Lung (tissue), 11 donors: ENCODE measurements at regions not wholly inside any gene's neighbourhood (a gene's known extent, or its start where the extent isn't known, plus 50 kb on each side); places are given as distances from the start of the nearest gene placed in this dataset.
A peak's percentile ranks its signal among the peaks of the same experiment; 100 is the strongest.

Source experiments
- ATAC-seq: fragments of 200-7000 bp; cut with Tn5 transposase; one replicate; pipeline ENCODE4 v1.9.1; 2020; ENCODE audit warnings: moderate number of reproducible peaks; ENCODE audit not compliant: insufficient read depth, low FRiP score
- DNase-seq, 3 donors: peaks; one replicate each; pipeline ENCODE4 v3.0.0-alpha.2; 2013 to 2017
- H3K27ac ChIP-seq, 2 donors: one replicate each; pipeline ENCODE4 v1.5.1; 2013; ENCODE audit warnings: mild to moderate bottlenecking in 2 of 2, moderate library complexity in 2 of 2, control low read depth in 1 of 2, inconsistent platforms in 1 of 2, low read depth in 1 of 2, low read length in 1 of 2
- H3K27me3 ChIP-seq, 3 donors: one replicate each; pipeline ENCODE4 v1.5.1; 2013; ENCODE audit warnings: low read length in 2 of 3; ENCODE audit not compliant: control insufficient read depth in 3 of 3, insufficient read depth in 3 of 3
- H3K36me3 ChIP-seq, 4 donors: one replicate each; pipeline ENCODE4 v1.5.1; 2013; ENCODE audit warnings: low read length in 4 of 4, mild to moderate bottlenecking in 1 of 4, moderate library complexity in 1 of 4; ENCODE audit not compliant: control insufficient read depth in 4 of 4, insufficient read depth in 4 of 4
- H3K4me1 ChIP-seq, 5 donors: one replicate each; pipeline ENCODE4 v1.5.1; 2013; ENCODE audit warnings: low read length in 5 of 5, mild to moderate bottlenecking in 2 of 5, moderate library complexity in 1 of 5; ENCODE audit not compliant: control insufficient read depth in 5 of 5, insufficient read depth in 5 of 5
- H3K4me3 ChIP-seq: one replicate; pipeline ENCODE4 v1.5.1; 2013; ENCODE audit warnings: mild to moderate bottlenecking, control low read depth, moderate library complexity
- H3K9ac ChIP-seq, 2 donors: one replicate each; pipeline ENCODE4 v1.5.1; 2013; ENCODE audit warnings: low read length in 2 of 2, control low read depth in 1 of 2; ENCODE audit not compliant: insufficient read depth in 1 of 2
- H3K9me3 ChIP-seq, 4 donors: one replicate each; pipeline ENCODE4 v1.5.1; 2013; ENCODE audit warnings: low read length in 3 of 4, mild to moderate bottlenecking in 1 of 4, moderate library complexity in 1 of 4; ENCODE audit not compliant: control insufficient read depth in 4 of 4, insufficient read depth in 3 of 4
- WGBS, 2 donors: extraction: QIAGEN DNeasy Blood & Tissue Kit; methylation state at CpG; one replicate each; pipeline ENCODE4 v1.1.7; 2013; 5-methylcytosine and 5-hydroxymethylcytosine counted together
- TF ChIP-seq, protein P1 (sequence below): IDR thresholded peaks from 2 replicates; pipeline ENCODE4 v1.5.1; 2012; ENCODE audit warnings: mild to moderate bottlenecking; ENCODE audit errors: control extremely low read depth, extremely low read depth
- donor health status: control.
- donor health status: control.
- donor health status: Bipolar disorder and iron deficiency.
- donor health status: healthy.
- donor health status: DM: yes; HTN: yes; CAD: no.

DNA sequence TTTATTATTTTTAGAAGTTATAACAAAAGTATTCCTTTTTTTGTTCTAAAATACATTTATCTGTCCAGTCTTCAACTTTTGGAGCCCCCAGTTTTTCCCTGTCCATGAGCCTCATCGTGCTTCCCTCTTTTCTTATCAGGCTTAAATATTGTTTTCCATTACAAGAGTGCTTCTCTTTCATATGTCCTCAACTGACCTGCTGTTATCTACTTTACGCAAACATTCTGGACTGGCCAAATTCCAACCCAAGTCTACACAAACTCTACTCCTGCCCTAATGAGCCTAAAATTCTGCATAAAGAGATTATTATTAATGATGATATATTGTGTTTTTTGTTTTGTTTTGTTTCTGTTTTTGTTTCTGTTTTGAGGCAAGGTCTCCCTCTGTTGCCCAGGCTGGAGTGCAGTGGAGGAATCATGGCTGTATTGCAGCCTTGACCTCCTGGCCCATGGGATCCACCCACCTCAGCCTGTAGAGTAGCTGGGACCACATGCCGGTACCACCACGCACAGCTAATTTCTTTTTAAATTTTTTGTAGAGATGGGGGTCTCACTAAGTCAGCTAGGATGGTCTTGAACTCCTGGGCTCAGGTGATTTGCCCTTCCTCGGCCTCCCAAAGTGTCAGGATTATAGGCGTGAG is 318.8 kb upstream of the NEGR1 start:
- no peak overlapping the region for H3K4me3 ChIP-seq
- ATAC-seq (no peak), DNase-seq (peak in 2 of 3 donors; percentile 16 to 45)
- no peaks in the 10 kb centered on the region for H3K36me3 ChIP-seq
- TF ChIP-seq, protein P1, sequence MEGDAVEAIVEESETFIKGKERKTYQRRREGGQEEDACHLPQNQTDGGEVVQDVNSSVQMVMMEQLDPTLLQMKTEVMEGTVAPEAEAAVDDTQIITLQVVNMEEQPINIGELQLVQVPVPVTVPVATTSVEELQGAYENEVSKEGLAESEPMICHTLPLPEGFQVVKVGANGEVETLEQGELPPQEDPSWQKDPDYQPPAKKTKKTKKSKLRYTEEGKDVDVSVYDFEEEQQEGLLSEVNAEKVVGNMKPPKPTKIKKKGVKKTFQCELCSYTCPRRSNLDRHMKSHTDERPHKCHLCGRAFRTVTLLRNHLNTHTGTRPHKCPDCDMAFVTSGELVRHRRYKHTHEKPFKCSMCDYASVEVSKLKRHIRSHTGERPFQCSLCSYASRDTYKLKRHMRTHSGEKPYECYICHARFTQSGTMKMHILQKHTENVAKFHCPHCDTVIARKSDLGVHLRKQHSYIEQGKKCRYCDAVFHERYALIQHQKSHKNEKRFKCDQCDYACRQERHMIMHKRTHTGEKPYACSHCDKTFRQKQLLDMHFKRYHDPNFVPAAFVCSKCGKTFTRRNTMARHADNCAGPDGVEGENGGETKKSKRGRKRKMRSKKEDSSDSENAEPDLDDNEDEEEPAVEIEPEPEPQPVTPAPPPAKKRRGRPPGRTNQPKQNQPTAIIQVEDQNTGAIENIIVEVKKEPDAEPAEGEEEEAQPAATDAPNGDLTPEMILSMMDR: no peak
- peaks cover 0 to 3% (median 0%) of the 10 kb centered on the region in 5 donors for H3K4me1 ChIP-seq
- H3K27ac ChIP-seq: peak overlapping the region in 1 of 2 donors; percentile 12
- WGBS, 2 donors: 77 to 86% methylated on average over 6 of the region's 6 CpGs
- no peak overlapping the region for H3K9ac ChIP-seq
- H3K9me3 ChIP-seq: no peaks in the 10 kb centered on the region
- H3K27me3 ChIP-seq: no peaks in the 10 kb centered on the region

DNA sequence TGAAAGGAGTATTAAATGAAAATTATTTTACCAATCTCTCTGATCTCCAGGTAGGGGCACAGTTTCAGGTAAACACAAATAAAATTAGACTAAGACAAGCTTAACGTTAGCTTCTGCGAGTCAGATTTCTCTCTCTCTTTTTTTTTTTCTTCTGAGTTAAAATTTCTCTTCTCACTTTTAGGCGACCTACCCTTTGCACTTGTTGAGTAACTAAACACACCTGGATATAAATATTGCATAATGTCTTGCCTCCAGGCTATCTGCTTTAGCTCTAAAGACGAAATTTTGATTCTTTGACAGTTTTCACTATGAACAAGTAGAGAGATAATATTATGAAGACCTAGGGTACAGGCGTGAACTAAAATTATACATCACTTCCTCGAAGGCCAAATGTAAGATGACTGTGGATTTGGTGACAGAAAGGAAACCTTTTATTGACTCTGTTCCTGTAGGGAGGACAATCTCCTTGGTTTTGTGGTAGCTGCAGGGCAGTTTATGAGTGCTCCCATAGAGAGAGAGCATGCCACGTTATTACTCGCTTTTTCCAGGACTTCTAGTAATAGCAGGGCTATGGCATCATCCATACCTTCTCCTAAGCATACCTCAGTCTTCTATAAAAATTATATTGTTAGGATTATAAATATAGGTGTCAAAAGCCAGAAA is 303.8 kb upstream of the NEGR1 start:
- WGBS, 2 donors: 81 to 93% methylated on average over 8 of the region's 8 CpGs
- H3K9ac ChIP-seq: no peak overlapping the region
- no peak overlapping the region for H3K27ac ChIP-seq
- ATAC-seq (no peak), DNase-seq (no peak)
- no peaks in the 10 kb centered on the region for H3K27me3 ChIP-seq
- H3K4me1 ChIP-seq: no peaks in the 10 kb centered on the region
- H3K36me3 ChIP-seq: no peaks in the 10 kb centered on the region
- TF ChIP-seq, protein P1: no peak
- H3K9me3 ChIP-seq: no peaks in the 10 kb centered on the region
- H3K4me3 ChIP-seq: no peak overlapping the region

GRCh38 chr1:72579629-72580028 is 297.3 kb upstream of the NEGR1 start:
- H3K4me1 ChIP-seq: no peaks in the 10 kb centered on the region
- WGBS, 2 donors: 64 to 72% methylated on average over 2 of the region's 2 CpGs
- TF ChIP-seq, protein P1: no peak

More at GRCh38 chr1:72579629-72580028, 297.3 kb upstream of the NEGR1 start:
- H3K9ac ChIP-seq: no peak overlapping the region
- H3K36me3 ChIP-seq: no peaks in the 10 kb centered on the region
- ATAC-seq (no peak), DNase-seq (no peak)
- H3K27me3 ChIP-seq: no peaks in the 10 kb centered on the region
- H3K4me3 ChIP-seq: no peak overlapping the region
- no peak overlapping the region for H3K27ac ChIP-seq
- no peaks in the 10 kb centered on the region for H3K9me3 ChIP-seq
